ENCODE measurements at regions not wholly inside any gene's neighbourhood (a gene's known extent, or its start where the extent isn't known, plus 50 kb on each side); places are given as distances from the start of the nearest gene placed in this dataset.

DNA sequence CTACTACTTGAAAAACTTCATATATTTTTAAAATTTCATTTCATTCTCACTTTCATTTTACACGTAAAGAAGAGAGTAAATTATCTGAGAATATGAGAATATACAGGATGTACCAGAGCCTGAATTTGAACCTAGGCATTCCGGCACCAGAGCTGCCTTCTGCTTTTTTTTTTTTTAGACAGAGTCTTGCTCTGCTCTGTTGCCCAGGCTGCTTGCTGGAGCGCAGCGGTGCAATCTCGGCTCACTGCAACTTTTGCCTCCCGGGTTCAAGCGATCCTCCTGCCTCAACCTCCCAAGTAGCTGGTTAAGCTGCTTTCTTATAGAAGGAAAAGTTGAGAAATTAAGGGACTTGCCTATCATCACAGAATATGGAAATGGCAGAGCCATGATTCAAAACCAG, 540.1 kb downstream of the EBF1 start:
- TF ChIP-seq, protein P1, sequence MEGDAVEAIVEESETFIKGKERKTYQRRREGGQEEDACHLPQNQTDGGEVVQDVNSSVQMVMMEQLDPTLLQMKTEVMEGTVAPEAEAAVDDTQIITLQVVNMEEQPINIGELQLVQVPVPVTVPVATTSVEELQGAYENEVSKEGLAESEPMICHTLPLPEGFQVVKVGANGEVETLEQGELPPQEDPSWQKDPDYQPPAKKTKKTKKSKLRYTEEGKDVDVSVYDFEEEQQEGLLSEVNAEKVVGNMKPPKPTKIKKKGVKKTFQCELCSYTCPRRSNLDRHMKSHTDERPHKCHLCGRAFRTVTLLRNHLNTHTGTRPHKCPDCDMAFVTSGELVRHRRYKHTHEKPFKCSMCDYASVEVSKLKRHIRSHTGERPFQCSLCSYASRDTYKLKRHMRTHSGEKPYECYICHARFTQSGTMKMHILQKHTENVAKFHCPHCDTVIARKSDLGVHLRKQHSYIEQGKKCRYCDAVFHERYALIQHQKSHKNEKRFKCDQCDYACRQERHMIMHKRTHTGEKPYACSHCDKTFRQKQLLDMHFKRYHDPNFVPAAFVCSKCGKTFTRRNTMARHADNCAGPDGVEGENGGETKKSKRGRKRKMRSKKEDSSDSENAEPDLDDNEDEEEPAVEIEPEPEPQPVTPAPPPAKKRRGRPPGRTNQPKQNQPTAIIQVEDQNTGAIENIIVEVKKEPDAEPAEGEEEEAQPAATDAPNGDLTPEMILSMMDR (IDR thresholded peaks at IDR 0.05), result no peak
- TF ChIP-seq POLR2A (IDR thresholded peaks at IDR 0.05), result no peak
